ENCODE measurements at regions not wholly inside any gene's neighbourhood (a gene's known extent, or its start where the extent isn't known, plus 50 kb on each side); places are given as distances from the start of the nearest gene placed in this dataset.

DNA sequence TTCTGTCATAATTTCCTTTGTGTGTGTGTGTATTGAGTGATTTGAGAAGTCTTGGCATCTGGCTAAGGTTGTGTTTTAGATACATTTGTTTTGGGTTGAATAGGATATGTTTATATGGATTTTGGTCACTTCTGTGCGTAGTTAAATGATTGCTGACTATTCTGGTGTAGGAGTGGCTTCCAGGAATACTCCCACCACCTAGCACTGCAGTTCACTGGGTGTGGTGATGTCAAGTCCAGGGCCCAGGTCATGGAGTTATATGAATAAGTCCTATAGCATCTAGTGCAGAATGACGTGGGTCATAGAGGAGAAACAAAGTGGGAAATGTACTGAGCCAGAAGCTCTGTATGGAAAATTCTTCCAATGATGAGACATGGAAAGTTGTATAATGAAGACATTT lies 465.4 kb upstream of the CCL2 start:
- no peak for DNase-seq

GRCh38 chr17:33797181-33797580 lies 457.9 kb upstream of the CCL2 start:
- DNase-seq, result no peak

GRCh38 chr17:33798308-33798707 lies 456.8 kb upstream of the CCL2 start:
- DNase-seq, result no peak

GRCh38 chr17:33802349-33803198 lies 452.5 kb upstream of the CCL2 start:
- no peak for DNase-seq

DNA sequence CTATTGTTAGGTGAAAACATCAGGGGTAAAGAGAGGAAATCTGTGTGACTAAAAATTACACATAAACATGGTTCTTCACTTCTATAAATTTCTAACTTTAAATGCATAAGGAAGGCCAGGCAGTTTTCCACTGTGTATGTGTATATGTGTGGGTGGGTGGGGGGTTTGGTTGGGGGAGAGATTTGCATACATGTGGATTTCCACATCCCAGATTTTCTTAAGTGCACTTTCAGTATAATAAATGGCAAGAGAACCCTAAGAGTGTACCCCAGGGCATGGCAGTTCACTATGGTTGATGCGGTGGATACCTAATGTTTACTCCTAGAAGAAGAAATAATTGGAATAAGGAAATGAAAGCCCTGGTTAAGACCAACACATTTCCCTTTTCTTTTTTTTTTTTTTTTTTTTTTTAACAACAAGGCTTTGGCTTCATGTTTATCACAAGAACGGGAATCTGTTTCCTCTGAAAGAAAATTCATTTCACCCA lies 451.8 kb upstream of the CCL2 start:
- no peak for DNase-seq

DNA sequence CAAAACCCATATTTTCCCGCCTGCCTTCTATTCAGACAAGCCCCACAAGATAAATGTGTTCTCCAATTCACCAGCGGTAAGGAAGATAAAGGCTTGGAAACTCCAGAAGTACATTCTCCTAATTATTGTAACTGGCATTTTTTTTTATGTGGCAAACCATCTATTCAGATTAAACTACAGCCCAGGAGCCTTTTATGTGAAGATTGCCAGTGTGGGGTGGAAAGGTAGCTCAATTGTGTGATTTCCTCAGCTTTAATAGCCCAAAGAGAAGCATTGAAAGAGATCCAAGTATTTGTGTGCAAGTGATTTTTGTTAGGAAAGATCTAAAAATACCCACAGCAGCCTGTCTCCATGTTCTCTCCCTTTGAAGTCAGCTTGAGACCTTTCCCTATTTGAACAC lies 451.4 kb upstream of the CCL2 start:
- DNase-seq, result no peak

DNA sequence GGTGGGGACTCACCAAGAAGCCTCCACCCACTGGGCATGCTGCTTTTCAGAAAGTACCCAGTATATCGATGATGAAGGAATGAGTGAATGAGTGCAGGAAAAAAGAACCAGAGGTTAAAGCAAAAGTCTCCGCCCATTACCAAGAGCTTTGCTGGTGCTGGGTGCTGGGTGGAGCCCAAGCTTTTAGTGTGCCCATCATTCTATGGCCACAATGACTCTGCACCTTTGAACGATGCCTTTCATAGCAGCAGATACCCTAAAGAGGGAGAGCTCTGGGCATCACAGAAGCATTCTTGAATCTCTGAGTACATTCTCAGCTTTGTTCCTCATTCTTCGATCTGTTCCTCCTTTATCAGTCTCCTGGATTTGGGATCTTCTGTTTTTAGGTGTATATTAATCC lies 450.7 kb upstream of the CCL2 start:
- DNase-seq, result no peak

GRCh38 chr17:33806631-33807030 lies 448.5 kb upstream of the CCL2 start:
- DNase-seq, result no peak

GRCh38 chr17:33809748-33810147 lies 445.3 kb upstream of the CCL2 start:
- no peak for DNase-seq

DNA sequence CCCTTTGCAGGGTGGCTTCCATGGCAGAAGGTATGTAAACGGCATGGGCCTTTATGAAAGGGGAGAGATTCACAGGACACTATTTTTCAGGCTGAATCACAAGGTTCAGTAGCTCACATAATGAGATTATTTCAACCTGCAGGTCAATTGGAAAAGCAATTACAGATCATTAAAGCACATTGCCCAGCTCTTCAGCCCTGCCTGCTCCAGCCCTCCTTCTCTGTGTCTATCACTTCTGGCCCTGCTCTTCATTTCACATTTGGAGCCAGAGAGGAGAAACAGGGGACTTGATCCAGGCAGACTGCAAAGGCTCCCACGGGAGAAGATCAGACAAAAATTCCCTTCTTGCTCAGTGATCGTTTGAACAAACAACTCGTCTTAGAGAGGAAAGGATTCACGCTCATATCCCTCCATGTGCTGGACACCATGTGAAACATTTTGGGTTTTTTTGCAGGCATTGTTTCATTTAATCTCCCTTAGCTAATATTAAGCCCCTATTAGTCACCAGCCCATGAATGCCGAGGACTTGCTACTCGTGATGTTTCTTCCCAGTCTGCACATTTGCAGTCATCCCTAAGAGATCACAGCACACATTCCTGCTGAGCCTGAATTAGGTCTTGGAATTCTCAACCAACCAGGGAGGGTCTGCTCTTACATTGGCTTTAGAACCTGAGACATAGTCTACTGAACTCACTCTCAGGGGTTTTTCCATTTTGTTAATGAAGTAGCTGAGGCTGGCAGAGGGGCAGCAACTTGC lies 443.9 kb upstream of the CCL2 start:
- DNase-seq, result no peak

DNA sequence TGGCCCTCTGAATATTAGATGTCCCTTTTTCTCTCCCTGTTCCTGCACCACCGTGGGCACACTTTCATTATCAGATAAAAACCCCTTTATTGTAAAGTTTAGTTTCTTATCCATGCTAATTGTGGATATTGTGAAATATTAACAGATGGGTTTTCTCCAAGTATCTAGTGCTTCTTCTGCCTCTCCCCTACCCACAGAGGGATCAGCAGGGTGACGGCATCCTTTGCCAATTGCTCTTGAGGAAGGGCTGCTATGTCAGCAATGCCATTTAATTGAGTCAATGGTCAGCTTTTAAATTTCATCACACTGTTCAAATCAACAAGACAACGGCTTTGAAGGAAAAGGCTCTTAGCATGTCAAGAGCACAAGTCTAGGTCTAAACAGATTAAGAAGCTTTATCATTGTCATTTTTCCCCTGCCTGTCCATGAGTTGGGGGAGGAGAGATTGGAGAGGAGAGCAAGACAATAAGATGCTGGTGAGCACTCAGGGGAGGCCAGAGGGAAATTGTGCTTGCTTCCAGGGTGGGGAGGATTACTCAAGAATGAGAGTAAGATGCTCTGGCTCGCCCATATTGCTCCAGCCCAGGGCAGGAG lies 443.0 kb upstream of the CCL2 start:
- no peak for DNase-seq

GRCh38 chr17:33814852-33815251 lies 440.2 kb upstream of the CCL2 start:
- DNase-seq, result no peak

DNA sequence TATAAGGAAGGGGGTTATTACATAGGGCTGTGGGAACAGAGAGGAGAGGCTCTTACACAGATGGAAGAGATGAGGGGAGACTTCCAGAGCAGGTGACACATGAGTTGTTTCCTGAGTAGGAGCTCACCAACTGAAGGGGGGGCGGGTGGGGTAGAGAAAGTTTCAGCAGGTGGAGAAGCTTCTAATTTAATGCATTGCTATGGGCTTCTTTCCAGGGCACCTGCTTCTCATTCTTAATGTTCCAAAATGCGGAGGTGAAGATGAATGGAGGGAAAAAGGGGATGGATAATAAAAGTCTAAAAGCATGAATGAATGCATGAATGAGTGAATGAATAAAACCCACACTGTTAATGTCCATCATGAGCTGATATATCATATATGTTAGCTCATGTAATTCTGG lies 439.0 kb upstream of the CCL2 start:
- no peak for DNase-seq

DNA sequence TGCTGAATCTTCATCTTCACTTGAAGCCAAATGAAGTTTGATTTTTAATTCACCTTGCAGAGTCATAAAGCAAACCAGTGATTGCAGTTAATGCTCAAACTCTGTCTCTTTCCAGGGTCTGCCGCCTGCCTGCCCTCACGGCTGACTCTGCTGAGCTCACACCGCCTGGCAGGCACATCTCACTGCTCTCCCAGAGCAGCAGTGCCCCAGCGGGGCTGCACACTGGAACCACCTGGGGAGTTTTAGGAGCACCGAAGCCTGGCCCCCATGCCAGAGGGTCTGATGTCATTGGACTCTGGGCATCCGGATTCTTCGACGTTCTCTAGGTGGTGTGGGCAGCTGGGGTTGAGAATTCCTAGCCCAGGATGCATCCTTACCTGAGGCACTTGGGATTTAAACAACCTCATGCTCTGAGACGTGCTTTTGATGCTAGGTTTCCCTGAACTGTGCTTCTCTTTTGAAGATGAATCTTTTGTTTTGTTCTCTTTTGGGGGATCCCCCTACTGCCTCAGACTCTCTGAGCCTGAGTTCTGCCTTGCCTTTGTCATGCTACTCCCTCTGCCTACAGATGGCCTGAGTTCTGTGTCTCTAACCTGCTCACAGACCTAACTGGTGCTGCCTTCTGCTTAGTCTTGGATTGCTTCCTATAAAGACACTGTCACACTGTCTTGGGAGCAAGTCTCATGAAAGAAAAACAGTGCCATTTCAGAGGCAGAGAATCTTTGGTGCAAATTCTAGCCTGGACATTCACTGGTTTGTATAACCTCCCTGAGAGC lies 438.1 kb upstream of the CCL2 start:
- DNase-seq, result no peak

GRCh38 chr17:33819539-33819938 lies 435.5 kb upstream of the CCL2 start:
- DNase-seq, result no peak

GRCh38 chr17:33832262-33832661 lies 422.8 kb upstream of the CCL2 start:
- no peak for DNase-seq

DNA sequence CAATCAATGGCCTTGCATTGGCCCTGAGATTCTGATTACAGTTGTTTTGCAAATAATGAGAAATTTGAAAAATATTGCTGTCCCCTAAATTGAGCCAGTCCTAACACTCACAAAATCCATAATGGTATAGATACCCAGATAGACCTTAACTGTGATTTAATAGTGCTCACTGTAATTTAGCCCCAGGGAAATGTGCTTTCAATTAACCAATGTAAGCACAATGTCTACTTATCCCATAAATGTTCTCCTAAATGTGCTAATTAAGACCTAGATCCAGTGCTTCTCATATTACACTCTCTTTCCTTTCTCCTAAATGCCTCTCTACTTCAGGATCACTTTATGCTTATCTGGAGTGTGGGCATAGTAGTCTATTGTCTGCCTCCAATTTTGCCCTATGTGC lies 417.8 kb upstream of the CCL2 start:
- no peak for DNase-seq

GRCh38 chr17:33838281-33838680 lies 416.8 kb upstream of the CCL2 start:
- no peak for DNase-seq

DNA sequence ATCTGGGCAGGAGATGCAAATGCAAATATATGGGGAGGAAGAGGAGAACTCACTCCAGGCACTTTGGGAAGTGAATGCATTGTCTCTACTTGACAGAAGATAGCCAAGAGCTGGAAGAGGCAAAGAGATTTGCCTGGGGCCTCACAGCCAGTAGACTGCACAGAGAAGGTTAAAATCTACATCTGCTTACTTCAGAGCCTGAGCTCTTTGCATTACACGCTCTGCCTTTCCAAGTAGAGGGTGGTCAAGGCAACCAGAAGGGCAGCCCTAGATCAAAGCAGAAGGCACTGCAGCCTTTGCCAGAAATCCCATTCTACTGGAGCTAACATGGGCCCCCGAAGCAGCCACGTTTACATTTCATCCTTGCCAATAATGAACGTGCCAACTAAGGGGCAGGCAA lies 407.2 kb upstream of the CCL2 start:
- DNase-seq, result no peak

GRCh38 chr17:33848433-33848832 lies 406.7 kb upstream of the CCL2 start:
- DNase-seq, result no peak

DNA sequence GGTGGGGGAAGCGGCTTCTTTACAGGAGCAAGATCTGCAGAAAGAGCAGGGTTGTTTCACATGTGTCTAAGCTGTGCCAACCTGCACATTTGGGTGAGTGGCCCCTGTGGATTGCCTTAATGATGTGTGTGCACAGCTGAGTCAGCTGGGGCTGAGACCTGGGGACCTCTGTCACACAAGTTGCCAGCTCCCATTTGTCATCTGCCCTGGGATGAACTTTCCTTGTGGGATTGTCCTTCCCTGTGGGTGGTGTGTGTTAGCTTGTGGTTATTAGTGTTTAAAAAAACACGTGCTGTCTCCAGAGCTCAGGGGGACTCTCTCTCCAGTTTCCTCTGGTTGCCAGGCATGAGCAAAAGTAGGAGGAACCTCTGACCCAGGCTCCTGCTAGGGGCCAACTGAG lies 400.5 kb upstream of the CCL2 start:
- no peak for DNase-seq

DNA sequence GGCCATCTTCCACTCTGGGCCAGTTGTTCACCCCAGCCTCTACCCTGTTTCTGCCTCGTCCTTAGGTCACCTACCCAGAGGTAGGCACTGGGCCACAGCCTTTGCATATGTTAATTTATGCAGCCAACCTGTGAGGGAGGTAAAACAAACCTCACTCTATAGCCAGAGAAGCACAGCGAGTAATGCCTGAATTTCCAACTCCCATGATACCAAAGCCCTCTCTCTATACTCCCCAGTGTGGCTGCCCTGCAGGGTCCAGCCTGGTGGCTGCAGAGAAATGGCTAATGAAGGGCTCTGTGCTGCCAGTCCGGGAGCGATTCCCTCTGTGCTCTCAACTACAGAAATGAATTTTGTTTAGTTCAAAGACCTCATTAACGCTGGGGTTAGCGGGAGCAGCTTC lies 397.0 kb upstream of the CCL2 start:
- no peak for DNase-seq

- no peak for DNase-seq
Observed at GRCh38 chr17:33858682-33859081, 396.4 kb upstream of the CCL2 start.

Data from T1000 (cell line).